ENCODE measurements at regions not wholly inside any gene's neighbourhood (a gene's known extent, or its start where the extent isn't known, plus 50 kb on each side); places are given as distances from the start of the nearest gene placed in this dataset.

DNA sequence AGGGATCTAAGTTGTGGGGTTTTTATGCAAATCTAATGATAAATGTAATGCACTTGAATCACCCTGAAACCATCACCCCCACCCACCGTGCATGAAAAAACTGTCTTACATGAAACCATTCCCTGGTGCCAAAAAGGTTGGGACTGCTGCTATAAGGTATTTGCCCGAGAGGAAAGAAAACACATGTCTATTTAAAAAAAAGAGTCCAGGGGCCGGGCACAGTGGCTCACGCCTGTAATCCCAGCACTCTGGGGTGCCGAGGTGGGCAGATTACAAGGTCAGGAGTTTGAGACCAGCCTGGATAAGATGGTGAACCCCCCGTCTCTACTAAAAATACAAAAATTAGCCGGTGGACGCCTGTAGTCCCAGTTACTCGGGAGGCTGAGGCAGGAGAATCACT lies 1372.8 kb upstream of the CDH2 start:
- TF ChIP-seq, protein P1, sequence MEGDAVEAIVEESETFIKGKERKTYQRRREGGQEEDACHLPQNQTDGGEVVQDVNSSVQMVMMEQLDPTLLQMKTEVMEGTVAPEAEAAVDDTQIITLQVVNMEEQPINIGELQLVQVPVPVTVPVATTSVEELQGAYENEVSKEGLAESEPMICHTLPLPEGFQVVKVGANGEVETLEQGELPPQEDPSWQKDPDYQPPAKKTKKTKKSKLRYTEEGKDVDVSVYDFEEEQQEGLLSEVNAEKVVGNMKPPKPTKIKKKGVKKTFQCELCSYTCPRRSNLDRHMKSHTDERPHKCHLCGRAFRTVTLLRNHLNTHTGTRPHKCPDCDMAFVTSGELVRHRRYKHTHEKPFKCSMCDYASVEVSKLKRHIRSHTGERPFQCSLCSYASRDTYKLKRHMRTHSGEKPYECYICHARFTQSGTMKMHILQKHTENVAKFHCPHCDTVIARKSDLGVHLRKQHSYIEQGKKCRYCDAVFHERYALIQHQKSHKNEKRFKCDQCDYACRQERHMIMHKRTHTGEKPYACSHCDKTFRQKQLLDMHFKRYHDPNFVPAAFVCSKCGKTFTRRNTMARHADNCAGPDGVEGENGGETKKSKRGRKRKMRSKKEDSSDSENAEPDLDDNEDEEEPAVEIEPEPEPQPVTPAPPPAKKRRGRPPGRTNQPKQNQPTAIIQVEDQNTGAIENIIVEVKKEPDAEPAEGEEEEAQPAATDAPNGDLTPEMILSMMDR (IDR thresholded peaks at IDR 0.05): no peak
- TF ChIP-seq POLR2A (IDR thresholded peaks at IDR 0.05): no peak

Data from body of pancreas (tissue), 4 donors.